Karpas-422 (cell line): ENCODE measurements at regions not wholly inside any gene's neighbourhood (a gene's known extent, or its start where the extent isn't known, plus 50 kb on each side); places are given as distances from the start of the nearest gene placed in this dataset.

Source experiments
- DNase-seq: peaks from one replicate; pipeline ENCODE4 v3.0.0-alpha.2; 2015
- H2AFZ ChIP-seq: fragments of 200-600 bp; sonication (generic); 2 replicates; pipeline ENCODE4 v1.6.1; 2014; ENCODE audit warnings: antibody characterized with exemption, low read length, mixed read lengths
- H3K27ac ChIP-seq: fragments of 200-600 bp; sonication (generic); 2 replicates; pipeline ENCODE4 v1.5.1; 2014; ENCODE audit warnings: mild to moderate bottlenecking, low read length, moderate library complexity
- H3K27me3 ChIP-seq: fragments of 200-600 bp; sonication (generic); 2 replicates; pipeline ENCODE4 v1.6.1; 2014; ENCODE audit warnings: low read length, mixed read lengths
- H3K36me3 ChIP-seq: fragments of 200-600 bp; sonication (generic); 2 replicates; pipeline ENCODE4 v1.6.1; 2014; ENCODE audit warnings: low read length, mixed read lengths; ENCODE audit not compliant: insufficient read depth
- H3K4me1 ChIP-seq: fragments of 200-600 bp; sonication (generic); 2 replicates; pipeline ENCODE4 v1.6.1; 2014; ENCODE audit warnings: mild to moderate bottlenecking, low read length, mixed read lengths
- H3K4me2 ChIP-seq: fragments of 200-600 bp; sonication (generic); 2 replicates; pipeline ENCODE4 v1.6.1; 2014; ENCODE audit warnings: low read length, low read depth, mild to moderate bottlenecking; ENCODE audit not compliant: poor library complexity, severe bottlenecking
- H3K4me3 ChIP-seq: fragments of 200-600 bp; sonication (generic); 2 replicates; pipeline ENCODE4 v1.5.1; 2014; ENCODE audit warnings: mild to moderate bottlenecking, antibody characterized with exemption, low read length, mixed read lengths
- H3K79me2 ChIP-seq: fragments of 200-600 bp; sonication (generic); 2 replicates; pipeline ENCODE4 v1.6.1; 2014; ENCODE audit warnings: mild to moderate bottlenecking, low read length, mixed read lengths
- H3K9ac ChIP-seq: fragments of 200-600 bp; sonication (generic); 2 replicates; pipeline ENCODE4 v1.6.0; 2014; ENCODE audit warnings: low read length
- H3K9me2 ChIP-seq: fragments of 200-600 bp; sonication (generic), shearing (Covaris generic); replicated peaks from 2 replicates; pipeline ENCODE4 v1.6.0; 2014; ENCODE audit warnings: mild to moderate bottlenecking, low read length, moderate library complexity; ENCODE audit not compliant: insufficient read depth
- H3K9me3 ChIP-seq: fragments of 300-700, 200-600 bp; sonication (generic); 2 replicates; pipeline ENCODE4 v1.6.1; 2014; ENCODE audit warnings: low read length, mixed read lengths
- H4K20me1 ChIP-seq: fragments of 200-600 bp; sonication (generic); 2 replicates; pipeline ENCODE4 v1.6.1; 2014; ENCODE audit warnings: mild to moderate bottlenecking, antibody characterized with exemption, low read length, low read depth; ENCODE audit not compliant: insufficient read depth

DNA sequence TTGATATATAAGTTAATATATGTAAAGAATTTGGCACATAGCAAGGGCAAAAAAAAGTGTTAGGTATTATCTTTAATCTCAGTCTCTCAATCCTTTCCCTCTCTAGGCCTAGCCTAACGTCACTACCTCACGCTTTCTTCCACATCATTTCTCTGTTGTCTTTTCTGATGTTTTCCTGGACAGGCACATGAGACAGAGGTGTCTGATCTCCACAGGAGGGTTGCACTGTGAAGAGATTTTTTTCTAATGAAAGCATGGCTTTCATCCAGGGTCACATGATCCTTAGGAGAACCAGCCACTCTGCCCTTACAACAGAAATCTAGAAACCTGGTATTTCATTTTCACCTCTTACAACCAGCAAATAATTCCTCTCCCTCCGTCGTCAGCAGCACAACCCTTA lies 1268.3 kb downstream of the XPNPEP1 start:
- H3K9ac ChIP-seq = no peak overlapping the region
- H3K9me2 ChIP-seq = no peaks in the 10 kb centered on the region
- no peak overlapping the region for H3K4me2 ChIP-seq
- H3K79me2 ChIP-seq = no peaks in the 10 kb centered on the region
- no peaks in the 10 kb centered on the region for H3K4me1 ChIP-seq
- H3K4me3 ChIP-seq = no peak overlapping the region
- H3K36me3 ChIP-seq = no peaks in the 10 kb centered on the region
- DNase-seq = no peak
- H3K27ac ChIP-seq = no peak overlapping the region
- no peaks in the 10 kb centered on the region for H3K27me3 ChIP-seq
- no peak overlapping the region for H2AFZ ChIP-seq
- no peaks in the 10 kb centered on the region for H4K20me1 ChIP-seq
- peaks cover 21% of the 10 kb centered on the region; the same call in 1 of the 2 replicates for H3K9me3 ChIP-seq

DNA sequence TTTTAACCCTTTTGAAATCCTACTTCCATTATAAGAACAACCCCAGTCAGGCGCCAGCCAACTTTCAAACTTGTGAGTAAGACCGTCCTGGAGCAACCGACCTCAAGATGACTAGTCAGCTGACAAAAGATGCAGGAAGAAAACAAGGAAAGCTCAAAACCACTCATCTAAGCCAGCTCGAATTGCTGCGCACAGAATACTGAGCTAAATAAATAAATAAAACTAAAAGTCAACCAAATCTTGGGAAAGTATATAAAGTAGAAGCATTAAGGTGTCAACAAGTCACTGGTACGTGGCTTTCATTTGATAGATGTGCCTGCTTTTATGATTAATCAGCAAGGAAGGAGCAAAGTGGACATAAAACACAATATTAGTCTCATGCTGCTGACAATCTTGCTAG lies 1269.8 kb downstream of the XPNPEP1 start:
- H3K4me3 ChIP-seq = no peak overlapping the region
- H3K9me3 ChIP-seq = peaks cover 18% of the 10 kb centered on the region; the same call in 1 of the 2 replicates
- no peaks in the 10 kb centered on the region for H3K27me3 ChIP-seq
- H3K27ac ChIP-seq = no peak overlapping the region
- no peak overlapping the region for H3K9ac ChIP-seq
- H2AFZ ChIP-seq = no peak overlapping the region
- H3K9me2 ChIP-seq = no peaks in the 10 kb centered on the region
- H4K20me1 ChIP-seq = no peaks in the 10 kb centered on the region
- H3K4me1 ChIP-seq = no peaks in the 10 kb centered on the region
- H3K36me3 ChIP-seq = no peaks in the 10 kb centered on the region
- no peaks in the 10 kb centered on the region for H3K79me2 ChIP-seq
- H3K4me2 ChIP-seq = no peak overlapping the region
- DNase-seq = no peak

DNA sequence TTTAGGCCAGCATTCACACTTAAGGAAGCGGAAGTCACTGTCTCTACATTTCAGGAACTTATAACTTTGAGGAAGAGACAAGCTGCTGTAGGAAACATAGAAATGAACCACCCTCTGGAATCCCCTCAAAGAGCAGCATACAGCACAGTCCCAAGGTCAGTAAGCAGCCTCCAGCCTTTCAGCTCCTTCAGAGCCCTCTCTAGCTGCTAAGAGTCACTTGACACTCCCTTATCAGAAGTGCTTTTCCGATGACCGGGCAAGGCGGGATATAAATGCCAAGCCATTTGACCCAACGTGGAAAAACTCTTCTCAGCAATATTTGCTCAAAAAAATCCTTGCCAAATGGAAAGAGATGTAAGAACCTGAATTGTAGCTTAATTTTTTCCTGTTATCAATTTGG lies 1284.3 kb downstream of the XPNPEP1 start:
- no peaks in the 10 kb centered on the region for H3K9me2 ChIP-seq
- H3K9me3 ChIP-seq = peaks cover 13% of the 10 kb centered on the region
- H4K20me1 ChIP-seq = no peaks in the 10 kb centered on the region
- no peak for DNase-seq
- H3K27me3 ChIP-seq = no peaks in the 10 kb centered on the region
- H3K4me2 ChIP-seq = no peak overlapping the region
- no peak overlapping the region for H3K27ac ChIP-seq
- H3K79me2 ChIP-seq = no peaks in the 10 kb centered on the region
- no peaks in the 10 kb centered on the region for H3K36me3 ChIP-seq
- no peaks in the 10 kb centered on the region for H3K4me1 ChIP-seq
- H3K4me3 ChIP-seq = no peak overlapping the region
- no peak overlapping the region for H2AFZ ChIP-seq
- no peak overlapping the region for H3K9ac ChIP-seq

DNA sequence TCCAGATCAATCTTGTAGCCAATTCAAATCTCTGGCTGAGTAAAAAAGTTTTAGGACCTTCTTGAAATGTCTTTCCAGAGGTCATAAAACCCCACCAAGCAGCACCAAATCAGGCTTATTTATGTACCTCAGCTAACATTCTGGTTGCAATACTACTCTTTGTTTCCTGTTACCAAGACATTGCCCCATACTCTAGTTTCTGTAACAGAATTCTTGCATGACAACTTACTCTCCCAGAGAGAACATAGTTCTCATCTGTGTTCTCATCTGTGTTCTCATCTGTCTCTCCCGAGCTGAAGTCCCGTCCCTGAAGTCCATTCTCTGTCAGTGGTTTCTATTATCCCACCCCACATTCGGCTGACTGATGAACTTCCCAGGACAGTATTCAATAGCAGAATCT lies 1285.1 kb downstream of the XPNPEP1 start:
- no peaks in the 10 kb centered on the region for H3K36me3 ChIP-seq
- DNase-seq = no peak
- no peaks in the 10 kb centered on the region for H3K79me2 ChIP-seq

DNA sequence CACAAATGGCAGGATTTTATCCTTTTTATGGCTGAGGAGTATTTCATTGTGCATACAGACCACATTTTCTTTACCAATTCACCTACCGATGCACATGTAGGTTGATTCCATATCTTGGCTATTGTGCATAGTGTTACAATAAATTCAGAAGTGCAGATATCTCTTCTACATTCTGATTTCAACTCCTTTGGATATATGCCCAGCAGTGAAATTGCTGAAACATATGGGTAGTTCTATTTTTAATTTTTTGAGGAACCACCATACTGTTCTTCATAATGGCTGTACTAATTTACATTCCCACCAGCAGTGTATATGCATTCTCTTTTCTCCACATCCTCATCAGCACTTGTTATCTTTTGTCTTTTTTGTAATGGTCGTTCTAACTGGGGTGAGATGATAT lies 1290.3 kb downstream of the XPNPEP1 start:
- H3K9ac ChIP-seq = no peak overlapping the region
- no peaks in the 10 kb centered on the region for H3K9me2 ChIP-seq
- H4K20me1 ChIP-seq = no peaks in the 10 kb centered on the region
- H3K4me3 ChIP-seq = no peak overlapping the region
- no peak overlapping the region for H3K27ac ChIP-seq
- H2AFZ ChIP-seq = no peak overlapping the region
- H3K9me3 ChIP-seq = peaks cover 13% of the 10 kb centered on the region
- H3K79me2 ChIP-seq = no peaks in the 10 kb centered on the region
- H3K27me3 ChIP-seq = no peaks in the 10 kb centered on the region
- DNase-seq = no peak
- no peaks in the 10 kb centered on the region for H3K36me3 ChIP-seq
- H3K4me1 ChIP-seq = no peaks in the 10 kb centered on the region
- H3K4me2 ChIP-seq = no peak overlapping the region

More for the DNA sequence above, 1285.1 kb downstream of the XPNPEP1 start:
- Histone ChIP-seq H4K20me1 (no peaks in the 10 kb centered on the region), H3K27ac (no peak overlapping the region), H3K4me2 (no peak overlapping the region), H3K27me3 (no peaks in the 10 kb centered on the region), H3K9ac (no peak overlapping the region), H3K9me3 (peaks cover 11% of the 10 kb centered on the region), H2AFZ (no peak overlapping the region), H3K4me3 (no peak overlapping the region), H3K4me1 (no peaks in the 10 kb centered on the region), H3K9me2 (no peaks in the 10 kb centered on the region)

DNA sequence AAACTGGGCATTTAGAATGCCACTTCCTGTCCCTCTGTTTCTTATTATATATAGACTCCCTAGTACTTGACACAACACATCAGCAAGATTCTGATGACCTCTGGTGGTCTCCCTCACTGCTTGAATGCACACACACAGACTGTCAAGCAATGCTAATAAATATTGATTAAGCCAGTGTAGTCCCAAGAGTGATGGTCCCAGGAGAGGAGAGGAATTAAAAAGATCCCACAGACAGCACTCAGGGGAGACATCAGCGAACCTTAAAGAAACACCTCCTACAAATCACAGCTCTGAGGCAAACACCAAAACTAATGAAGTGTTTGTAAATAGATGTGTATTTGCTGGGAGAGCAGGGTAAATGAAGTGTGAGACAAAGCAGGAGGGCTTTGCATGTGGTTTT lies 1291.2 kb downstream of the XPNPEP1 start:
- H3K4me2 ChIP-seq = no peak overlapping the region

DNA sequence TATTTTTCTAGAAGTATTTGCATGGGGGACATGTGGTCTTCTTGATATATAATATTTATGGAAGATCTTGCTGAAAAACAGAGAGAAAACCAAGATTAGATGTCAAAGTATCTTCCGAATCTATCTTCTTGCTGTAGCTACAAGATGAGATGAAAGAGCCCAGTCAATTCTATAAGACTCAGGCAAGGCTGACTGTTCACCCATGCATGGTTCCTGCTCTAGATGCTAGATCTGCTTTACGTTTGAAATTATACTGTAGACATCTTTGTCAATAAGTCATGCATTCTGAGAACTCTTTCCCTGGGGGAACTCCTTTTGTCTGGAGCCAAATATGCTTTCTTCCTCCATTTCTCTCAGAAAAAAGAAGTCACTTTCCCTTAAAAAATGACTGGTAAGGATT lies 1292.0 kb downstream of the XPNPEP1 start:
- Histone ChIP-seq H3K4me3 (no peak overlapping the region), H3K4me1 (no peaks in the 10 kb centered on the region), H3K9ac (no peak overlapping the region), H3K4me2 (no peak overlapping the region), H3K79me2 (no peaks in the 10 kb centered on the region), H3K9me3 (peaks cover 19% of the 10 kb centered on the region), H4K20me1 (no peaks in the 10 kb centered on the region), H3K27ac (no peak overlapping the region), H3K36me3 (no peaks in the 10 kb centered on the region), H2AFZ (no peak overlapping the region), H3K27me3 (no peaks in the 10 kb centered on the region), H3K9me2 (no peaks in the 10 kb centered on the region)
- no peak for DNase-seq

More for the DNA sequence above, 1291.2 kb downstream of the XPNPEP1 start:
- H3K4me1 ChIP-seq = no peaks in the 10 kb centered on the region
- no peaks in the 10 kb centered on the region for H3K79me2 ChIP-seq
- no peaks in the 10 kb centered on the region for H3K36me3 ChIP-seq
- H3K27ac ChIP-seq = no peak overlapping the region
- H3K9me2 ChIP-seq = no peaks in the 10 kb centered on the region
- H3K27me3 ChIP-seq = no peaks in the 10 kb centered on the region
- peaks cover 19% of the 10 kb centered on the region for H3K9me3 ChIP-seq
- DNase-seq = no peak
- no peak overlapping the region for H2AFZ ChIP-seq
- no peak overlapping the region for H3K4me3 ChIP-seq
- no peak overlapping the region for H3K9ac ChIP-seq
- no peaks in the 10 kb centered on the region for H4K20me1 ChIP-seq

DNA sequence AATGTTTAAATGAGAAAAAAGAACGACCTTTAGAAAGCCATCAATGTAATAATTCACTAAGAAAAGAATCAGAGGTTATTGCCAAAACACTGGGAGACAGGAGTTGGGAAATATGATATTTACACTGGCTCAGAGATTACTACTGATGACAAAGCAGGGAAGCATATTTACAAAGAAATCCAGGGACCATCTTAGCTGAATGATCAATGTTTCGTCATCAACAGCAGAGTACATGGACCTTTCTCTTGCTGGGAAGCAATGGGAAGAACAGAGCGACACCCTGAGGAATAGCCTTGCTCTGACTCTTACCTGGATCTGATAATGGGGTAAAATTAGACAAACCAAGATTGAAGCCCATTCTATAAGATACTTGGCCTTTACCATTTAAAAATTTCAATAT lies 1293.5 kb downstream of the XPNPEP1 start:
- no peaks in the 10 kb centered on the region for H3K9me2 ChIP-seq
- H3K36me3 ChIP-seq = no peaks in the 10 kb centered on the region
- no peak overlapping the region for H3K4me3 ChIP-seq
- no peak overlapping the region for H3K4me2 ChIP-seq
- no peaks in the 10 kb centered on the region for H3K27me3 ChIP-seq
- peaks cover 29% of the 10 kb centered on the region for H3K9me3 ChIP-seq
- no peak for DNase-seq
- H2AFZ ChIP-seq = no peak overlapping the region
- no peak overlapping the region for H3K27ac ChIP-seq
- no peaks in the 10 kb centered on the region for H3K4me1 ChIP-seq
- H3K79me2 ChIP-seq = no peaks in the 10 kb centered on the region
- no peaks in the 10 kb centered on the region for H4K20me1 ChIP-seq
- no peak overlapping the region for H3K9ac ChIP-seq

DNA sequence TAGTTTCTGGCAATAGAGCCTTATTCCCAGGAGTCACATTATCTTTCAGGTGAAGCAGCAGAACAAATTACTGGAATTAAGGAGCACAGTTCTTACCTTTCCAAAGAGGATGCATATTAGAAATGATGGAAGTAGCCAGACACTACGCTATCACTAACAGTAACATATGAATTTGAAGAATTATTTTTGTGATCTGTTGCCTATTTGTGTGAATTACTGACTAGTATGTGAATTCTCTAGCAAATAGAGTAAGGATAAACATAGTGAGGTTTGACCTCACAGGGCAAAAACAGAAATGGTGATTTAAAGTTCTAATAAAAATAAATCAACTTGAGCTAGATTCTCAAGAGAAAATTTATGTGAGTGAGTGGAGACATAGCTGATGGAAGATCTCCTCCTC lies 1299.3 kb downstream of the XPNPEP1 start:
- no peak overlapping the region for H2AFZ ChIP-seq
- no peak overlapping the region for H3K4me2 ChIP-seq
- H3K79me2 ChIP-seq = no peaks in the 10 kb centered on the region
- no peak overlapping the region for H3K27ac ChIP-seq
- H3K36me3 ChIP-seq = no peaks in the 10 kb centered on the region
- H3K4me1 ChIP-seq = no peaks in the 10 kb centered on the region
- H3K9me3 ChIP-seq = peaks cover 19% of the 10 kb centered on the region
- no peak for DNase-seq
- H3K9ac ChIP-seq = no peak overlapping the region
- no peak overlapping the region for H3K4me3 ChIP-seq
- H3K27me3 ChIP-seq = no peaks in the 10 kb centered on the region
- H3K9me2 ChIP-seq = no peaks in the 10 kb centered on the region
- no peaks in the 10 kb centered on the region for H4K20me1 ChIP-seq
